NOMO-1 (cell line): ENCODE measurements at regions not wholly inside any gene's neighbourhood (a gene's known extent, or its start where the extent isn't known, plus 50 kb on each side); places are given as distances from the start of the nearest gene placed in this dataset.

ENCODE experiments used
- DNase-seq, 2 experiments: peaks; one replicate each; lab custom pipeline; 2025; ENCODE audit not compliant: unreplicated experiment in 2 of 2; lab: John Stamatoyannopoulos, UW

GRCh38 chr15:95822961-95823360, 507.5 kb upstream of the NR2F2 start:
- DNase-seq = no peak

DNA sequence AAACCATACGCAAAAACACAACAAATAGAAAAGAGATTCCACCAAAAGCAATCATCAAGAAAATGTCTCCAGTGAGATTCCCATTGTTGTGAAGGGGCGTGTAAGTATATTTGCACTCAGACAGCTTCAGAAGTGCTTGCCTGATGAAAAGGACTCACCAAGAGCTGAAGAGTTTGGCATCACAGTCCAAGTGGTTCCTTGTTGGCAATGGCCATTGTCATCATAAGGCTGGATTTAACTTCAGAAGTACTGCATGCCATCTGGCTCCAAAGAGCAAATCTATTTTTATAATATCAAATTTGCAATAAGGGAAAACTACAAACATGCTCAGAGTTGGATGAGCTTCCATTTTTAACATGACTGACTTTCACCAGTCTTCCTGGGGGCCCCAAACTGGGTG, 505.3 kb upstream of the NR2F2 start:
- DNase-seq = no peak

DNA sequence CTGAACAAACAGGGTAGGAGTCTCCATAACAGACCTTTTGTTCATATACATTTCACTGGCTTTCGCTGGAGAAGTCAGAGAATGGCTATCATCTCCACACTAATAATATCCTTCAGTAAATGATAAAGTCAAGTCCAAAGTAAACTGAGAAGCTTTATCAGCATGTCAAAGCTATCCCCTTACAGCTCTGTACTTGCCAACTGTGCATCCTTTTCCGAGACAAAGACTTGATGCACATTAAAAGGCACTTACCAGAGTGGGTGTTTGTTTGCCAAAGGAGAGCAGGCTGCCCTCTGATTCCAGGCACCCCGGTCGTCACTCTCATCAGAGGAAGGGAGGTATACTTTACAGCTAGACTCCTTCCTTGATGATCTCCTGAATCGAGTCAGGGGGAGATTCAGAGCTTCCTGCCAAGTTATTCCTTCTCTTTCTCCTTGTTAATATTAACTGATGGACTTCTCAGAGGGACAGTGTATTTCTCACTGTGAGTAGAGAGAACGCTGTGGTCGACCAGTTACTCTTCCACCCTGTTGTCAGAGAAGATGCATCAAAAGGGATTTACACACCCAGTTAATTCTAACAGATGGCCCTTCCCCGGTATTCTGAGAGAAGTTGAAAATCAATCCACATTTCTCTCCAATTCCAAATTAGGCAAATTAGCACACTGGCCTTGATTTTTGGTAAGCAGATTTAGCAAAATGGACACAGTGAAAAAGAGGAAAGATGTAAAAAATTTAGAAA, 504.7 kb upstream of the NR2F2 start:
- no peak for DNase-seq

- DNase-seq = no peak
These were observed 503.9 kb upstream of the NR2F2 start for GRCh38 chr15:95826412-95827195.

- DNase-seq = no peak
These were observed 501.4 kb upstream of the NR2F2 start for GRCh38 chr15:95829062-95829461.

DNA sequence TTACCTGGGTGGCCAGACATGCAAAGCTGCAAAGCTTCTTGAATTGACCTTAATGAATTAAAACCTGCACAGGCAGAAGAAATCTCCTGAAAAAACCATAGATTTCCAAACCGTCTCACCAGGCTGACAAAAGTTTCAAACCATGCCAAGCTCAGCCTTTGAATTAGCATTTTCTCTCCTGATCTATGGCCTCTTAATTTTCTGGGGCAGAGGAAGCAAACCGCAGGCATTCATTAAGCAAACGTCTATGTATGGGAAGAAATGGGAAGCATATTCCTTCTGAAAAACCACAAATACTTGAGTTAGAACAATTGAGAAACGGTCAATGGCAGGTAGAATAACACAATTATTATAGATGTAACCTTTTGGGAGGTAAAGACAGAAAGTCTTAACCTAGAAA, 500.2 kb upstream of the NR2F2 start:
- DNase-seq = no peak

- DNase-seq = no peak
These were observed 497.8 kb upstream of the NR2F2 start for GRCh38 chr15:95832668-95833067.

GRCh38 chr15:95834028-95834804, 496.3 kb upstream of the NR2F2 start:
- DNase-seq = no peak

- no peak for DNase-seq
These were observed 494.0 kb upstream of the NR2F2 start for GRCh38 chr15:95836536-95836935.

GRCh38 chr15:95837341-95838004, 493.0 kb upstream of the NR2F2 start:
- no peak for DNase-seq

- no peak for DNase-seq
These were observed 491.1 kb upstream of the NR2F2 start for GRCh38 chr15:95839367-95839782.

- DNase-seq = no peak
These were observed 490.5 kb upstream of the NR2F2 start for GRCh38 chr15:95840004-95840403.

DNA sequence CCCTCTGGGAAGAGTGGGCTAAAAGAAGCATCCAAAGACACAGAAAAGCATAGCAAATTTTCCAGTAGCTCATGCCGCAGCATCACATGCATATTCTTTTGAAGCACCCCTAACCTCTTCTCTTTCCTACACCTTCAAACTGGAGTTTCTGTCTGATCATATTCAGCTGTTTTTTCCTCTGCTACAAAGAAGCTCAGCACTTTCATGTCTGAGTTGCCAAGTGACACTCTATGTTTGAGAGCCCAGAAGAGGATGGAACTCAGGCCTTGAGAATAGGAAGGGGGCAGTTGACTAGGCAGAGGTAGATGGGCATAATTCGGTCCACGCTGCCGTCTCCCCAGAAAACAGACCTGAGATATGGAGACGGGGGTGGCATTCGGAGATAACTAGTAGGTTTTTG, 489.6 kb upstream of the NR2F2 start:
- DNase-seq = no peak

GRCh38 chr15:95842576-95842975, 487.9 kb upstream of the NR2F2 start:
- DNase-seq = no peak

DNA sequence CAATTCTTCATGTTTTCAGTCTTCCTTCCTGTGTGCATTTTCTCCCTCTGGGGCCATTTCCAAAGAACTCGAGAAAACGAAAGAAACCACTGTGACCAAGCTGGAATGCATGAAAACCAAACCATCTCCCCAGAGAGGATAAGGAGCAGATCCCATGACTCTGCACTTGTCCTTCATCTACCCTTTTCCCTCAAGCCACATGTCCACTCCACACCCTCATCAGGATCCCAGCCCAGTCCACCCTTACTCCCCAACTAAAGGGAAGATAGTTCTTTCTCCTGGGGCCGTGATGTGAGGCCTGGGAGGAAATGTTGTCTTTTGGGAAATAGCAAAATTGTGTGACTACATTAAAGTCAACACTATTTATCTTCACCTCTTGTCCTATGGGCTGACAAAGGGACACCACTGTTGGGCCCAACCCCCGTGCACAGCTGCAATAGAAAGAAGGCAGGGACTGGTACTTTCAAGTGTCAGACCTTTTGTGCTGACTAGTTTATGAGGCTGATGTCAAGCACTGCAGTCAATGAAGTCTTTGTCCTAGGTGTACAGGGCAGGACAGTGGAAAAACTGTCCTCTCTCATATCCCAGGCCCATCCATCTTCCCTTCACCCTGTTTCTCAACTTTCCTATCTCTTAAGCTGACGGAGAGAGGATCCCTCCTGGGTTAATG, 487.1 kb upstream of the NR2F2 start:
- DNase-seq = no peak

GRCh38 chr15:95845862-95846515, 484.5 kb upstream of the NR2F2 start:
- no peak for DNase-seq

- DNase-seq = no peak
These were observed 482.4 kb upstream of the NR2F2 start for GRCh38 chr15:95848126-95848525.

DNA sequence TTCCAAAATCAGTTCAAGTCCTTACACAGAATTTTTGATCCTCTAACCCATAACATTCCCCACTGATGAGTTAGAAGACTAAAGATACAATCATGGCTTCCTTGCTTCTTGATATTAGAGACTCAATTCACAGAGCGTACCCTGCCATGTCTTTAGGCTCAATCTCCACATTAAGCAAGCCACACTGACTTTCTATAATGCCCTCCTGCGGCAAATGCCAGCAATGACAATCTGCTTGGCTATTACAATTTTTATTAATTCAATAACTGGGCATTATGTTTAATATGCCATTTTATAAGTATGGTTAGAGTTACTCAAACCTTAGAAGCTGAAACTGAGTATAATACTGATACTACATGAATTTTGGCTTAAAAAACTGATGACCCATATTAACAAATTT, 479.7 kb upstream of the NR2F2 start:
- no peak for DNase-seq

GRCh38 chr15:95853350-95853749, 477.1 kb upstream of the NR2F2 start:
- no peak for DNase-seq
